GM20000 (cell line): ENCODE measurements at regions not wholly inside any gene's neighbourhood (a gene's known extent, or its start where the extent isn't known, plus 50 kb on each side); places are given as distances from the start of the nearest gene placed in this dataset.

Experiments
- DNase-seq: peaks from one replicate; pipeline ENCODE4 v3.0.0; 2012; ENCODE audit warnings: low spot score
- CTCF ChIP-seq: IDR thresholded peaks from 2 replicates; pipeline ENCODE4 v1.5.1; 2012; ENCODE audit warnings: mild to moderate bottlenecking, control low read depth; ENCODE audit errors: extremely low read depth, missing control alignments

- TF ChIP-seq CTCF: no peak
- no peak for DNase-seq
Measured at GRCh38 chr6:147869201-147869600, 360.7 kb downstream of the SAMD5 start.

DNA sequence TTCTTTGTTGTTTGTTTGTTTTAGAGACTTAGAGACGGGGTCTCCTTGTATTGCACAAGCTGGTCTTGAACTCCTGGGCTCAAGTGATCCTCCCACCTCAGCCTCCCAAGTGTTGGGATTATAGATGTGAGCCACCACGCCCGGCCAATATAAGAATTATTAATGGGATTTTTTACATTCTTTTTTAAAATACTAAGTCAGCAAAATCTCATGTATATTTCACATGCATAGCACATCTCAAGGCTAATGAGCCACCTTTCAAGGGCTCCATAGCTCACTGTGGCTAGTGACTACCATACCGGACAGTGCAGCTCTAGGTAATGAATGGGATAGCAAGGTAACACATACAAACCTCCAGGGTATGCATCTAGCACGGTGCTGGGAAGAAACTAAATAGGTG lies 361.4 kb downstream of the SAMD5 start:
- no peak for TF ChIP-seq CTCF
- no peak for DNase-seq

DNA sequence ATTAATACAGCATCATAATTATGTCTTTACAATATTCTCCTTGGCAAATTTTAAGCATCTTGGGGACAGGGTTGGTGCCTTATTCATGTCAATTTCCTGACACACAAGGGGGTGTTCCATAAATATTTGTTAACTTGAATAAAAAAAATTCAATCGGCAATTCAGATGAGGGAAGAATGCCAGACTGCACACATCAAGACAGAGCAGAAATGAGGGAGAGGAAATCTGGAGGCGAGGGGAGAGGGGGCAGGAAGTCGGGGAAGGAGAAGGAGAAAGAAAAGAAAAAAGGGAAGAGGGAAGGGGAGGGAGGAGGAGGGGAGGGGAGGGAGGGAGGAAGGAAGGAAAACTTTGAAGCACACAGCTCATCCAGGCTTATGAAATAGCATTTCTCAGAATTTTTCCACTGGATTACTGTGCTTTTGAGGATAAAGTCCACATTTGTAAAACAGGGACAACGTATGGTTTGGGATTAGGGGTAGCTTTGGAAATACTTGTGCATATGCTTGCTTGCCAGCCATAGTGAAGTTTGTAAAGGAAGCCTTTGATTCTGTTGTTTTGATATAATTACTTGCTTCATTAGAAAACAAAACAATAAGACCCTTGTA lies 362.1 kb downstream of the SAMD5 start:
- TF ChIP-seq CTCF: no peak
- no peak for DNase-seq

GRCh38 chr6:147872002-147872401 lies 363.5 kb downstream of the SAMD5 start:
- no peak for DNase-seq
- no peak for TF ChIP-seq CTCF

- no peak for TF ChIP-seq CTCF
- DNase-seq: no peak
Measured at GRCh38 chr6:147873816-147874215, 365.3 kb downstream of the SAMD5 start.

DNA sequence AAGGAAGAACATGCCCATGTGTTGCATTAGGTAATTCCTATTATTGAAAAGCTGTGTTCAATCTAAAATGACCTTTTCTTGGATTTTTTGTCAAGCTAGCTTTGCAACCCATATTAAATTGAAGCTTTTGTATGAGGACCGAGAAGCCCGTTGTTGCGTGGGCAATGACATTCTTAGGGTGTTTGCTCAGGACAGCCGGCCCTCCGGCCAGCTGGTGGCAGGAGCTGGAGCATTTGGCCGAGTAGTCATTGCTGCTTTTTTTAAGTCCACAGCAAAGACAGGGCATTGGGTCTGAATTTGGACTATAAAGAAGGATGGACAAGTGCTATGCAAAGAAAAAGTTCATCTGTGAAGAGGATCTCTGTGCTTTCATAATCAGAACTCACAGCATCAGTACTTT lies 365.8 kb downstream of the SAMD5 start:
- DNase-seq: no peak
- TF ChIP-seq CTCF: no peak

DNA sequence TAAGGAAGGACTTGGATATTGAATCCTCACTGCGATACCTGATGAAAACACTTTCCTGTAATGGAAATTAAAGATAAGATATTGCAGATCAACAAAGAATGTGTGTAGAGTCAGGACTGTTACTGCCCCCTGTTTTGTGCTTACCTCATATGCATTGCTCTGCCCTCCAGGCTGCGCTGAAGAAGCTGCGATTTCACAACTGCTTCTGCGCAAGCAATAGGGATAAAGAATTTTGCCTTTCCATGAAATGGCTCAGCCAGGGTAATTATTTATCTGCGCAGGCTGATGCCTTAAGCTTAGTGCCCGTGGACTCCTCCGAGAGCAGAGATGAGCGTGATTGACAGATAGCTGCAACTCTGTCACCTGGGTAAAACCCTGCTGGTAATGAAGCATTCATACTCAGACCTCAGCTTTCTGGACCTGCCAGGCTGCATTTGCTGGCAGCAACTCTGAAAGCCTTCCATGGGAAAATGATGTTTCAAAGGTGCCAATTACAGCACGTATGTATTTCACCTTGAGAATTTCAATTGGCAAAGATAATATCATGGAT lies 370.6 kb downstream of the SAMD5 start:
- DNase-seq: no peak
- no peak for TF ChIP-seq CTCF
